Renal cortex interstitium (tissue), 11 donors: ENCODE measurements at regions not wholly inside any gene's neighbourhood (a gene's known extent, or its start where the extent isn't known, plus 50 kb on each side); places are given as distances from the start of the nearest gene placed in this dataset.

Source experiments
- DNase-seq, 11 donors: peaks; one replicate each; pipeline ENCODE4 v3.0.0-alpha.2; 2013; ENCODE audit warnings: low read depth in 9 of 11, low spot score in 4 of 11; ENCODE audit errors: extremely low read depth in 1 of 11

DNA sequence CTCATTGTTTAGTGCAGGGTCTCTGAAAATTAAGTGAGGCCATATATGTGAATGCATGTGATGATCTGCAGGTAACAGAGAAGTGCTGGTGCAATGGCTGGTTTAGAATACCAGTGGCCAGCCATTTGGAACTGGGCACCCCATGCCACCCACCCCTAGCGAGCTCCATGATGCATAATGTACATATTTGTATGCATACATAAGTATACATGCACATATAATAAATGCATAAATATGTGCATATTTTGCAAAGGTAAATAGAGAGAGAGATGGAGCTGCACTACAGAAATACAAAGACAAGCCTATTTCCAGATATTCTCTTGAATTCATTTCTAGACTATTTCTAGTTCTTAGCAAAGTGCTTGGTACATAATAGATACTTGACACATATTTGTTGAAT, 68.5 kb upstream of the IGSF21 start:
- DNase-seq, result no peak

DNA sequence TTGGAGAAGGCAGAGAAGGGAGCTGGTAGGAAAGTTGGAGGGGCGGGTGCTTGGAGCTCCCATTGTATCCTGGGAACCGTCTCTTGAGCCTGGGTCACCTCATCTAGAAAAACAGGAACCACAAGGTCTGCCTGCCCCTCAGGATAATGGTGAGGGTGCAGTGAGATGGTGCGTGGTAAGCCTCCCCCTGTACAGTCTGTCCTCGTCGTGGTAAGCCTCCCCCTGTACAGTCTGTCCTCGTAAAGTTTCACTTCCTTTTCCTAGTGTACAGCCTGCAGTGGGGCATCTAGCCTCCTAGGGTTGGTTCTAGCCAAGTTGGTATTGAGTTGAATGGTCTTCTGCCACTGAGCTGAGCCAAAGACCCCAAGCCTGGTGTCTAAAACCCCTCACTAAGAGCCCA, 66.5 kb upstream of the IGSF21 start:
- no peak for DNase-seq

DNA sequence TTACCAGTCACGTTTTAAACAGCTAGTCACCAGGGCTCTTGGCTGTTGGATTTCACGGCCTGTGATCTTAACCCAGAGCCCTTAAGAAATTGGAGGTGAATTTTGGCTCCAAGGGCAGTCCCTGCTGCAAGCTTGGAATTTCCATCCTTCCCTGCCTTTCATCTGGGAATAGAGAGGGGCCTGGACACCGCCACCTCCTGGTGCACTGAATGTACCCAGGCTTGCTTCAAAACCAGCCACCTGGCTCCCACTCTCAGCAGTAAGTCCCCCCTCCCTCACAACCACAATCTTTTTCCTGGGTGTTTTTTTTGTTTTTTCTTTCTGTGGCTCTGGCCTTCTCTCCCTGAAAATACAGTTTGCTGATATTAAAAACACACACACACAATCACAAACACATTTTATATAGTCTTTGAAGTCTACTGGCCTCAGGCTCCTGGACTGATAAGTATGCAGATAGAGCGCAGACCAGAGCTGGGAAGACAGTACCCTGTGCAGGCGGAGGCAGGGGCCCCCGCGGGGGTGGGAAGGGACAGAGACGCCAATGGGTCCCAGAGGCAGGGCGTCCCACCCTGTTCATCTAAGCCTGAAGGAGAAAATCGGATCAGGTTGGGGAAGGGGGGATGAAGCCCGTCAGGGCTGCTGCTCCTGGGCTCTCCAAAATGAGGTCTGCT, 65.8 kb upstream of the IGSF21 start:
- DNase-seq, result no peak

DNA sequence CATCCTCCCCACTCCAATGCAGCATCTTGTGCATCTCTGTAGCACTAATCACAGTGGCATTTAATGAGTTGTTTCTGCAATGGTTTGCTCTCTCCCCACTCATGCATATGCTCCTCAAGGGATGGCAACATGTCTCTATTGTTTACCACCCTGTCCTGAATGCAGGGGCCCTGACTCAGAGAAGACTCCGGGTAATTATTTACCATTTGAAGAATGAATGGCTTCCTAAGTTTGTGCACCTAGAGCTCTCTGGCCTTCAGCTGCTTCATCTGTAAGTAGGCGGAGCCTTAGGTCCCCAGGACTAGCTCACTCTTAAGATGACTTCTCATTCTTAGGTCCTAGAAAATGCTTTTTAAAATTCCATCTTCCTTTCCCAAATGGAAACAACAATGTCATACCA, 63.7 kb upstream of the IGSF21 start:
- no peak for DNase-seq

DNA sequence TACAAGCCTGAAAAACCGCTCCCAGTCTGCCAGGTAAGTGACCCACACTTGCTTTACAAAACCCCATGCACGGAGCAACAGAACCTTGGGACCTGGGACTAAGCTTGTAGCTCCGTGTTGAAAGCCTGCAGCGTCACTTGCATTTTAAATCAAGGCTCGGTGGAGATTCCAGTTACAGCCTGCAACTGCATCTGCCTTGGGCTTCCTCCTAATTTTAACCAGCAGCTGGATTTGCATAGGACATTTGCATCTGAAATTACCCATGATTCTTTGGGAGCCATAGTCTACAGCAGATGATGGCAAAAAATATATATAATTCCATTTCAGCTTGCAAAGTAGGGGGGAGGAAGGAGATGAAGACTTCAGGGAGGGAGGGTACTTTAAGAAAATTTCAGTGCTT, 62.4 kb upstream of the IGSF21 start:
- no peak for DNase-seq

DNA sequence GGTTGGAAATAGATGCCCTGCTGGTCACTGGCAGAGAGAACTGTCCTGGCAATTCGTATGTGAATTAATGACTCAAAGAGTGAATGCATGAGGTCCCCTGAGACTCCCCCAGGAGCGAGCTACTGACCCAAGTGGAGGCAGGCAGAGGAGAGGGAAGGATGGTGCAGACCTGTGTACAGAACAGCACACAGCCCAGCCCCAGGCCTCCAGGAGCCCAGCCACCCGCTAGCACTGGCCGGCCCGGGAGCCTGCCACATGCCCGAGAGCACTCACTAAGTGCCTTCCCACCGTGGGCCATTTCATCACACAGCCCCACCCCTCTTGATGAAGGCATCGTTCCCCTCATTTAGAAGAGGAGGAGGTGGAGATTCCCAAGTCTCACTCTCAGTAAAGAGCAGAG, 62.0 kb upstream of the IGSF21 start:
- no peak for DNase-seq

DNA sequence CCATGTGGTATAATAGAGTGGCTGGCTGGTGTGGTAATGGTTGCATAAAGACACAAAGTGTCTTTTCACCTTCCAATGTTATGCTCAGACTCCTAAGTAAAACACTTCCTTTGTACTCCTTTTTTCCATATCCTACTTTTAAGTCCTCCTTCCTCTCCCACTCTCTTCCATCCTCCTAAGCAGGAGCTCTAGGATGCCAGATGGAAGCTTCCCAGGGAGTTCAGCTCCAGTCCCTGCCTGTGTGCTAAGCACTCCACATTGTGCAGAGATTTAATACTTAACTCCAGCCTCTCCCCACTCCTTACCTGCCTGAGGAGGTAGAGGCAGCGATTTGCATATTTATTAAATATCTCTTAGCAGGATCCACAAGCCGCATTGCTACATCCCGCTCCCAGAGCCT, 60.5 kb upstream of the IGSF21 start:
- no peak for DNase-seq

DNA sequence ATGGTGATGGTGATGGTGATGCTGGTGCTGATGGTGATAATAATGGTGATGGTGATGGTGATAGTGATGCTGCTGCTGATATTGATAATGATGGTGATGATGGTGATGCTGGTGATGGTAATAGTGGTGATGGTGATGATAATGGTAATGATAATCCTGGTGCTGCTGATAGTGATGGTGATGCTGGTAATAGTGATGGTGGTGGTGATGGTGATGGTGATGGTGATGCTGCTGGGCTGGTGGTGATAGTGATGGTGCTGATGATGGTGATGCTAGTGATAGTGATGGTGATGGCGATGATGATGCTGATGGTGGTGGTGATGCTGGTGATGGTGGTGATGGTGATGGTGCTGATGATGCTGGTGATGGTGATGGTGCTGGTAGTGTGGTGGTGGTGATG, 58.4 kb upstream of the IGSF21 start:
- DNase-seq, result no peak

DNA sequence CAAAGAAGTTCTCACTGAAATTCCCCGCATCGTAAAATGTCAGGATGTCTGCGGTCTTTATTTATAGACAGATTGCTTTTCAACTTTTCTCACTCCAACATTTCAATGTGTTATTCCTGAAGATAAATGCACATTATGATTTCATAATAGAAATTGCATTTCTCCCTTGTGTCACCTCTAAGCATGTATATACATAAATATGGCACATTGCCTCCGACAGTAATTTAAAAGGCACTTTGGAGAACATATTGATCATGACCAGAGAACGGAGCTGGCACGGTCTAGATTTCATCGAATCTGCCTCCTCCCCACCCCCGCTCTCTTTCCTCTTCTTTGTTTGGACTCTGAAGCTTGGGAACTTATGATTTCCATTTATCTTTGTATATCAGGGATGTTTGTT, 54.9 kb upstream of the IGSF21 start:
- DNase-seq, result no peak

DNA sequence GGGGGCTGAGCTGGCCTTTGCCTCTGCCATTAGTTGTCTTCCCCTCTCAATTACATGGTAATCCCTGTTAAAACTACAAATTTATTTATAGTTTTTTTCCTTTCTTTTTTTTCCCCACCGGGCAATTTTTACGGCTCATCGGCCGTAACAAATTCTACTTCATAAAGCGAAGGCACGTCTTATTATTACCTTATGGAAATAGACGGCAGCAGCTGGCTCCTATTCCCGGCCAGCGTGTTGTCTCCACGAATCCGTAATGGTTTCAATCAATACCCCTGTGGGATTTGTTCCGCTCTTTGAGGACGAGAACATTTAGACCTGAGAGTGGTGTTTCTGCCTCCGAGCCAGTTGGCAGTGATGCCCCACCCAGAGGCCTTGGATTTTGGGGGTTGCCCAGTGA, 52.4 kb upstream of the IGSF21 start:
- DNase-seq, result no peak

DNA sequence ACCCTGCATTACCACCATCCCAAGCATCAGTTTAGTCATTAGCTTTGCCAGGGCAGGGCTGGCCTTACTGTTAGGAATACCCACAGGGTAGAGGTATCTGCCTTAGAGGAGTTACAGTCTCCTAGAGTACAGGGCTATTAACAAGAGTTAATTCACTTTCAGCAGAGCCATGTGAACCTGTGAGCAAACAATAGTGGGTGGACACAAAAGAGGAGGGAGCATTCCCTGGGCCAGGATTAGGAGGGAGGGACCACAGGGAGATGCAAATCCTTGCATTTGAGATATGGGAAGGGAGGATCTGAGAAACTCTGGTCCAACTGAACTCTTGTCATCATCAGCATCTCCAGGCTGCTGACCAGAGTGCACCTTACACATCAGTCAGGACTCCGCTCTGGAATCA, 51.1 kb upstream of the IGSF21 start:
- DNase-seq, result no peak

DNA sequence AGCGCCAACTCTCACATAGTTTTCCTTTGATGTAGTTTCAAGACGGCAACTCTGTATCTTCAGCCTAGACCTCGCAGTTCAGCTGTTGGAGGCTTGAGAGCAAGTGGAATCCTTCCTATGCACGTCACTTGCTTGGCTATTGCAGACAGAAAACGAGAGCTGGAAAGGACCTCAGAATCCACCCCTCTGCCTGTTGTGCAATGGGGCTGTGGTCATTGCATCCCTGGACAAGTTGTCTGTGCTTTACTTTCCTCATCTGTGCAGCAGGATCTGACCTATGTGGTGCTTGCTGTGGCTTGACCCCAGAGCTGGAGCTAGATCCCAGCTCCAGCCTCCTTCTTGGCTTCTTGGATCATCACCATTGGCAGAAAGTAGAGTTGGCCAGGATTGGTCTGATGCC, 50.0 kb upstream of the IGSF21 start:
- DNase-seq, result no peak
